Stomach (tissue), 8 donors: ENCODE measurements at regions not wholly inside any gene's neighbourhood (a gene's known extent, or its start where the extent isn't known, plus 50 kb on each side); places are given as distances from the start of the nearest gene placed in this dataset.

Experiments
- DNase-seq, 2 donors: peaks; one replicate each; pipeline versions ENCODE4 v3.0.0 to v3.0.0-alpha.2; 2013 to 2019
- H3K27ac ChIP-seq, 5 donors: fragments of 200-600 bp in 4 of 5; sonication (generic) in 4 of 5; one replicate each; pipeline ENCODE4 v1.5.1; 2013 to 2019; ENCODE audit warnings: mild to moderate bottlenecking in 1 of 5, moderate library complexity in 1 of 5
- H3K27me3 ChIP-seq, 3 donors: fragments of 200-600 bp; sonication (generic); one replicate each; pipeline ENCODE4 v1.5.1; 2017 to 2019; ENCODE audit warnings: mixed run types in 1 of 3
- H3K36me3 ChIP-seq, 4 donors: fragments of 200-600 bp; sonication (generic); 1 replicate in 3 of 4; 2 replicates in 1 of 4; pipeline ENCODE4 v1.5.1; 2016 to 2019
- H3K4me1 ChIP-seq, 4 donors: fragments of 200-600 bp; sonication (generic); one replicate each; pipeline ENCODE4 v1.5.1; 2016 to 2019
- H3K4me3 ChIP-seq, 4 donors: fragments of 200-600 bp; sonication (generic) in 3 of 4; one replicate each; pipeline ENCODE4 v1.5.1; 2016 to 2019; ENCODE audit warnings: mild to moderate bottlenecking in 1 of 4
- H3K9me3 ChIP-seq, 4 donors: fragments of 200-600 bp; sonication (generic); one replicate each; pipeline ENCODE4 v1.5.1; 2016 to 2019
- CTCF ChIP-seq, 7 experiments: fragments of 450-650 bp in 4 of 7; fragments of 200-600 bp in 3 of 7; sonication (generic) in 3 of 7; IDR thresholded peaks; one replicate each; pipeline ENCODE4 v1.5.1; 2016 to 2019; ENCODE audit warnings: antibody characterized with exemption in 7 of 7, control low read depth in 2 of 7, mild to moderate bottlenecking in 1 of 7
- EP300 ChIP-seq: sonication (generic); formaldehyde crosslinking; IDR thresholded peaks from one replicate; pipeline ENCODE4 v1.6.1; 2017; ENCODE audit warnings: antibody characterized with exemption
- POLR2A ChIP-seq, 4 donors: fragments of 450-650 bp; IDR thresholded peaks; one replicate each; pipeline ENCODE4 v1.6.1; 2016; ENCODE audit warnings: antibody characterized with exemption in 4 of 4, control low read depth in 2 of 4, mild to moderate bottlenecking in 1 of 4, moderate library complexity in 1 of 4
- POLR2AphosphoS5 ChIP-seq, 3 donors: sonication (generic); formaldehyde crosslinking; IDR thresholded peaks; one replicate each; pipeline ENCODE4 v1.6.1; 2016; ENCODE audit warnings: antibody characterized with exemption in 3 of 3
- WGBS, 5 donors: extraction: QIAGEN DNeasy Blood & Tissue Kit in 3 of 5; methylation state at CpG; one replicate each; pipeline versions ENCODE4 v1.1.5 to v1.1.7; 2013 to 2018; 5-methylcytosine and 5-hydroxymethylcytosine counted together
- intact Hi-C: fragments of 100-400 bp; cut with DNase I; formaldehyde crosslinking; loops from one replicate; pipeline ENCODE4 v1.15.1; 2023; ENCODE audit warnings: low total_unique reads
- donor health status: healthy with polysubstance abuse.
- donor health status: Bipolar disorder and iron deficiency.
- donor health status: healthy.

GRCh38 chr2:234708091-234708683, 211.3 kb upstream of the ARL4C start:
- DNase-seq, result no peak
- H3K9me3 ChIP-seq, result no peaks in the 10 kb centered on the region
- TF ChIP-seq POLR2AphosphoS5 (IDR thresholded peaks at IDR 0.05) (no peak), CTCF (IDR thresholded peaks at IDR 0.05) (no peak), EP300 (no peak), POLR2A (IDR thresholded peaks at IDR 0.05) (no peak)
- H3K4me3 ChIP-seq, result no peak overlapping the region
- 76 to 82% (median 80%) methylated on average over 8 to 10 of the region's 10 CpGs for WGBS, 5 donors
- no peaks in the 10 kb centered on the region for H3K4me1 ChIP-seq
- intact Hi-C loops, result no loop called here
- no peak overlapping the region for H3K27ac ChIP-seq
- H3K27me3 ChIP-seq, result no peaks in the 10 kb centered on the region
- H3K36me3 ChIP-seq, result no peaks in the 10 kb centered on the region

GRCh38 chr2:234706086-234706485, 209.2 kb upstream of the ARL4C start:
- DNase-seq, result no peak
- Histone ChIP-seq H3K27me3 (no peaks in the 10 kb centered on the region), H3K9me3 (no peaks in the 10 kb centered on the region), H3K4me3 (no peak overlapping the region), H3K27ac (no peak overlapping the region), H3K36me3 (no peaks in the 10 kb centered on the region), H3K4me1 (no peaks in the 10 kb centered on the region)
- no peak for TF ChIP-seq CTCF (IDR thresholded peaks at IDR 0.05)
- TF ChIP-seq POLR2A (IDR thresholded peaks at IDR 0.05), result no peak
- no peak for TF ChIP-seq EP300
- TF ChIP-seq POLR2AphosphoS5 (IDR thresholded peaks at IDR 0.05), result no peak
- intact Hi-C loops, result no loop called here
- WGBS, 5 donors, result 90 to 96% (median 95%) methylated on average over 3 of the region's 3 CpGs

- no peaks in the 10 kb centered on the region for H3K36me3 ChIP-seq
- WGBS, 5 donors, result 78 to 93% (median 90%) methylated on average over 3 of the region's 3 CpGs
- intact Hi-C loops, result no loop called here
- no peaks in the 10 kb centered on the region for H3K9me3 ChIP-seq
- no peaks in the 10 kb centered on the region for H3K4me1 ChIP-seq
- DNase-seq, result no peak
- TF ChIP-seq EP300 (no peak), POLR2AphosphoS5 (IDR thresholded peaks at IDR 0.05) (no peak), POLR2A (IDR thresholded peaks at IDR 0.05) (no peak), CTCF (IDR thresholded peaks at IDR 0.05) (no peak)
- no peak overlapping the region for H3K4me3 ChIP-seq
- no peaks in the 10 kb centered on the region for H3K27me3 ChIP-seq
- no peak overlapping the region for H3K27ac ChIP-seq
These were observed 208.2 kb upstream of the ARL4C start for GRCh38 chr2:234705108-234705507.

- Histone ChIP-seq H3K27me3 (no peaks in the 10 kb centered on the region), H3K36me3 (no peaks in the 10 kb centered on the region), H3K4me1 (no peaks in the 10 kb centered on the region), H3K9me3 (peaks cover 0 to 2% (median 0%) of the 10 kb centered on the region in 4 donors), H3K4me3 (no peak overlapping the region), H3K27ac (no peak overlapping the region)
- 63 to 78% (median 74%) methylated on average over 4 of the region's 4 CpGs for WGBS, 5 donors
- DNase-seq, result no peak
- intact Hi-C loops, result no loop called here
- TF ChIP-seq EP300 (no peak), POLR2AphosphoS5 (IDR thresholded peaks at IDR 0.05) (no peak), CTCF (IDR thresholded peaks at IDR 0.05) (no peak), POLR2A (IDR thresholded peaks at IDR 0.05) (no peak)
These were observed 206.4 kb upstream of the ARL4C start for GRCh38 chr2:234703258-234703657.
